ENCODE measurements at regions not wholly inside any gene's neighbourhood (a gene's known extent, or its start where the extent isn't known, plus 50 kb on each side); places are given as distances from the start of the nearest gene placed in this dataset.

DNA sequence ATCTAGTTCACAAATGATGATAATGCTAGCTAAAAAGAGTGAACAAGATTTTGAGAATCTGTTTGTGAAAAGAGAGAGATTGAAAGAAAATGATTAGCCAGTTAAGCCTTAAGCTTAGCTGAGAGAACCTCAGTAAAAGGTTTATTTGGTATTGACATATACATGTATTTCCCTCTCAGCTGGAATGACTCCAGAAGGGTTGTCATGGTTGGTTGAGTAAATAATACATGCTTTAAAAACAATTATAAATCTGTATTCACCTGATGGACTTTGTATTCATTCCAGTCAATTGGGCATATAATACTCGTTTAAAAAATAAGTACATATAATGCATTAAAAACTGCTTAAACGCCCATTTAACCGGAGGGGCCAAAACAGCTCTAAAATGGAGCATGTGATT lies 181.4 kb downstream of the GRB14 start:
- no peaks in the 10 kb centered on the region for H3K9me3 ChIP-seq (ENCODE audit: severe bottlenecking)
- H3K27ac ChIP-seq = no peak overlapping the region
- TF ChIP-seq, protein P1, sequence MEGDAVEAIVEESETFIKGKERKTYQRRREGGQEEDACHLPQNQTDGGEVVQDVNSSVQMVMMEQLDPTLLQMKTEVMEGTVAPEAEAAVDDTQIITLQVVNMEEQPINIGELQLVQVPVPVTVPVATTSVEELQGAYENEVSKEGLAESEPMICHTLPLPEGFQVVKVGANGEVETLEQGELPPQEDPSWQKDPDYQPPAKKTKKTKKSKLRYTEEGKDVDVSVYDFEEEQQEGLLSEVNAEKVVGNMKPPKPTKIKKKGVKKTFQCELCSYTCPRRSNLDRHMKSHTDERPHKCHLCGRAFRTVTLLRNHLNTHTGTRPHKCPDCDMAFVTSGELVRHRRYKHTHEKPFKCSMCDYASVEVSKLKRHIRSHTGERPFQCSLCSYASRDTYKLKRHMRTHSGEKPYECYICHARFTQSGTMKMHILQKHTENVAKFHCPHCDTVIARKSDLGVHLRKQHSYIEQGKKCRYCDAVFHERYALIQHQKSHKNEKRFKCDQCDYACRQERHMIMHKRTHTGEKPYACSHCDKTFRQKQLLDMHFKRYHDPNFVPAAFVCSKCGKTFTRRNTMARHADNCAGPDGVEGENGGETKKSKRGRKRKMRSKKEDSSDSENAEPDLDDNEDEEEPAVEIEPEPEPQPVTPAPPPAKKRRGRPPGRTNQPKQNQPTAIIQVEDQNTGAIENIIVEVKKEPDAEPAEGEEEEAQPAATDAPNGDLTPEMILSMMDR (IDR thresholded peaks at IDR 0.05; ENCODE audit: low read depth, low read length) = no peak
- no peaks in the 10 kb centered on the region for H3K27me3 ChIP-seq (ENCODE audit: insufficient read depth, low read depth, severe bottlenecking)
- no peaks in the 10 kb centered on the region for H3K36me3 ChIP-seq
- H3K4me3 ChIP-seq (ENCODE audit: low read depth, low read length) = no peak overlapping the region
- DNase-seq = no peak

GRCh38 chr2:164439235-164439634 lies 182.0 kb downstream of the GRB14 start:
- no peak overlapping the region for H3K4me3 ChIP-seq (ENCODE audit: low read depth, low read length)
- no peak for DNase-seq
- H3K9me3 ChIP-seq (ENCODE audit: severe bottlenecking) = no peaks in the 10 kb centered on the region
- TF ChIP-seq, protein P1 (IDR thresholded peaks at IDR 0.05; ENCODE audit: low read depth, low read length) = no peak
- no peaks in the 10 kb centered on the region for H3K27me3 ChIP-seq (ENCODE audit: insufficient read depth, low read depth, severe bottlenecking)
- no peak overlapping the region for H3K27ac ChIP-seq
- H3K36me3 ChIP-seq = no peaks in the 10 kb centered on the region

GRCh38 chr2:164438490-164439205 lies 182.6 kb downstream of the GRB14 start:
- Histone ChIP-seq H3K4me3 (ENCODE audit: low read depth, low read length) (no peak overlapping the region), H3K27ac (no peak overlapping the region), H3K36me3 (no peaks in the 10 kb centered on the region), H3K9me3 (ENCODE audit: severe bottlenecking) (no peaks in the 10 kb centered on the region), H3K27me3 (ENCODE audit: insufficient read depth, low read depth, severe bottlenecking) (no peaks in the 10 kb centered on the region)
- DNase-seq = no peak
- TF ChIP-seq, protein P1 (IDR thresholded peaks at IDR 0.05; ENCODE audit: low read depth, low read length) = no peak

- Histone ChIP-seq H3K9me3 (ENCODE audit: severe bottlenecking) (no peaks in the 10 kb centered on the region), H3K4me3 (ENCODE audit: low read depth, low read length) (no peak overlapping the region), H3K36me3 (no peaks in the 10 kb centered on the region), H3K27ac (no peak overlapping the region), H3K27me3 (ENCODE audit: insufficient read depth, low read depth, severe bottlenecking) (no peaks in the 10 kb centered on the region)
- TF ChIP-seq, protein P1 (IDR thresholded peaks at IDR 0.05; ENCODE audit: low read depth, low read length) = no peak
- DNase-seq = no peak
Measured at GRCh38 chr2:164436131-164436530, 185.2 kb downstream of the GRB14 start.

GRCh38 chr2:164430166-164430783 lies 191.0 kb downstream of the GRB14 start:
- H3K36me3 ChIP-seq = no peaks in the 10 kb centered on the region
- no peaks in the 10 kb centered on the region for H3K27me3 ChIP-seq (ENCODE audit: insufficient read depth, low read depth, severe bottlenecking)
- peak; percentile 60 for DNase-seq
- H3K4me3 ChIP-seq (ENCODE audit: low read depth, low read length) = no peak overlapping the region
- H3K9me3 ChIP-seq (ENCODE audit: severe bottlenecking) = no peaks in the 10 kb centered on the region
- H3K27ac ChIP-seq = no peak overlapping the region
- TF ChIP-seq, protein P1 (IDR thresholded peaks at IDR 0.05; ENCODE audit: low read depth, low read length) = peak; percentile 59

All from WERI-Rb-1 (cell line).